ENCODE measurements at regions not wholly inside any gene's neighbourhood (a gene's known extent, or its start where the extent isn't known, plus 50 kb on each side); places are given as distances from the start of the nearest gene placed in this dataset.

- TF ChIP-seq, protein P1, sequence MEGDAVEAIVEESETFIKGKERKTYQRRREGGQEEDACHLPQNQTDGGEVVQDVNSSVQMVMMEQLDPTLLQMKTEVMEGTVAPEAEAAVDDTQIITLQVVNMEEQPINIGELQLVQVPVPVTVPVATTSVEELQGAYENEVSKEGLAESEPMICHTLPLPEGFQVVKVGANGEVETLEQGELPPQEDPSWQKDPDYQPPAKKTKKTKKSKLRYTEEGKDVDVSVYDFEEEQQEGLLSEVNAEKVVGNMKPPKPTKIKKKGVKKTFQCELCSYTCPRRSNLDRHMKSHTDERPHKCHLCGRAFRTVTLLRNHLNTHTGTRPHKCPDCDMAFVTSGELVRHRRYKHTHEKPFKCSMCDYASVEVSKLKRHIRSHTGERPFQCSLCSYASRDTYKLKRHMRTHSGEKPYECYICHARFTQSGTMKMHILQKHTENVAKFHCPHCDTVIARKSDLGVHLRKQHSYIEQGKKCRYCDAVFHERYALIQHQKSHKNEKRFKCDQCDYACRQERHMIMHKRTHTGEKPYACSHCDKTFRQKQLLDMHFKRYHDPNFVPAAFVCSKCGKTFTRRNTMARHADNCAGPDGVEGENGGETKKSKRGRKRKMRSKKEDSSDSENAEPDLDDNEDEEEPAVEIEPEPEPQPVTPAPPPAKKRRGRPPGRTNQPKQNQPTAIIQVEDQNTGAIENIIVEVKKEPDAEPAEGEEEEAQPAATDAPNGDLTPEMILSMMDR (IDR thresholded peaks at IDR 0.05): no peak
- TF ChIP-seq POLR2A (IDR thresholded peaks at IDR 0.05) (no peak), POLR2AphosphoS5 (IDR thresholded peaks at IDR 0.05) (no peak)
Observed at GRCh38 chr18:7456376-7456775, 110.7 kb upstream of the PTPRM start.

All from upper lobe of left lung (tissue), 4 donors.